HFFc6 (cell line): ENCODE measurements at regions not wholly inside any gene's neighbourhood (a gene's known extent, or its start where the extent isn't known, plus 50 kb on each side); places are given as distances from the start of the nearest gene placed in this dataset.

Experiments
- DNase-seq: peaks from one replicate; pipeline ENCODE4 v3.0.0-alpha.2; 2018
- H3K27ac Mint-ChIP-seq: 2 replicates; pipeline ENCODE4 v1.8.0; 2020; ENCODE audit warnings: mild to moderate bottlenecking, mixed read lengths
- H3K27me3 Mint-ChIP-seq: 2 replicates; pipeline ENCODE4 v1.8.0; 2021; ENCODE audit warnings: mild to moderate bottlenecking, moderate library complexity, mixed read lengths; ENCODE audit not compliant: insufficient read depth
- H3K36me3 Mint-ChIP-seq: 2 replicates; pipeline ENCODE4 v1.8.0; 2021; ENCODE audit warnings: low read depth, mixed read lengths
- H3K4me1 Mint-ChIP-seq: 2 replicates; pipeline ENCODE4 v1.8.0; 2020; ENCODE audit warnings: low read depth, mixed read lengths
- H3K4me3 Mint-ChIP-seq: 2 replicates; pipeline ENCODE4 v1.8.0; 2020; ENCODE audit warnings: mild to moderate bottlenecking, moderate library complexity, mixed read lengths
- H3K9me3 Mint-ChIP-seq: 2 replicates; pipeline ENCODE4 v1.8.0; 2020; ENCODE audit warnings: mild to moderate bottlenecking, mixed read lengths
- TF ChIP-seq, protein P1 (sequence below): fragments of 200-600 bp; sonication (generic); IDR thresholded peaks from 2 replicates; pipeline ENCODE4 v1.5.0; 2021; ENCODE audit warnings: antibody characterized with exemption, mild to moderate bottlenecking

- Mint-ChIP-seq H3K36me3 (no peaks in the 10 kb centered on the region), H3K9me3 (peaks cover 31% of the 10 kb centered on the region), H3K27me3 (no peaks in the 10 kb centered on the region; the same call in 1 of the 2 replicates), H3K4me1 (no peaks in the 10 kb centered on the region), H3K27ac (no peak overlapping the region), H3K4me3 (no peak overlapping the region)
- TF ChIP-seq, protein P1, sequence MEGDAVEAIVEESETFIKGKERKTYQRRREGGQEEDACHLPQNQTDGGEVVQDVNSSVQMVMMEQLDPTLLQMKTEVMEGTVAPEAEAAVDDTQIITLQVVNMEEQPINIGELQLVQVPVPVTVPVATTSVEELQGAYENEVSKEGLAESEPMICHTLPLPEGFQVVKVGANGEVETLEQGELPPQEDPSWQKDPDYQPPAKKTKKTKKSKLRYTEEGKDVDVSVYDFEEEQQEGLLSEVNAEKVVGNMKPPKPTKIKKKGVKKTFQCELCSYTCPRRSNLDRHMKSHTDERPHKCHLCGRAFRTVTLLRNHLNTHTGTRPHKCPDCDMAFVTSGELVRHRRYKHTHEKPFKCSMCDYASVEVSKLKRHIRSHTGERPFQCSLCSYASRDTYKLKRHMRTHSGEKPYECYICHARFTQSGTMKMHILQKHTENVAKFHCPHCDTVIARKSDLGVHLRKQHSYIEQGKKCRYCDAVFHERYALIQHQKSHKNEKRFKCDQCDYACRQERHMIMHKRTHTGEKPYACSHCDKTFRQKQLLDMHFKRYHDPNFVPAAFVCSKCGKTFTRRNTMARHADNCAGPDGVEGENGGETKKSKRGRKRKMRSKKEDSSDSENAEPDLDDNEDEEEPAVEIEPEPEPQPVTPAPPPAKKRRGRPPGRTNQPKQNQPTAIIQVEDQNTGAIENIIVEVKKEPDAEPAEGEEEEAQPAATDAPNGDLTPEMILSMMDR: no peak
- no peak for DNase-seq
Observed at GRCh38 chr1:14294006-14294405, 304.5 kb upstream of the KAZN start.

DNA sequence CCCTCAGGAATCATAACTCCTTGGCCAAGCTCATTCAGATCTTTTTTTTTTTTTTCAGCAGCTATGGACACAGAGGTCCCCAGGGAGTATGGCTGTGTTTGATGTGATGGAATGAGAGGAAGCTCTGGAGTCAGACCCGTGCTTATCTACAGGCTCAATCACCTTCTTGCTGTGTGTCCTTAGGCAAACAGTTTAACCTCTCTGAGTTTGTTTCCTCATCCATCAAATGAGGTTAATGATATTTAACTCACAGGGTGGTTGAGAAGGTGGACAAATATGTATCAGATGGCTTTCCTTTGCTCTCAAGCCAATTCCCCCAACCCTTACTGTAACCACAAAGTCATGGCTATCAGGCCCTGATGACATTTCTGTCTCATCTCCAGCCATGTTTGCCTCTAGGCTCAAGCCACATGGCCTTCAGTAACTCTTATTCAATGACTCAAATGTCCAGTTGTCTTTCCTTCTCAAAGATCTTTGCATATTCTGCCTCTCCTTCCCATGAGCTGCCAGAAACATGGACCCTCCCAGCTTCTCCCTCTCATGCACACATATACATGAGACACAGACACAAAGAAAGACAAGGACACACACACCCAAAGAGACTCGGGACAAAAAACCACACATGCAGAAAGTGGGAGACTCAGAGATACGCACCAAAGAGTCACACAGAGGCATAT lies 303.5 kb upstream of the KAZN start:
- Mint-ChIP-seq H3K27me3 (no peaks in the 10 kb centered on the region; the same call in 1 of the 2 replicates), H3K4me1 (no peaks in the 10 kb centered on the region), H3K4me3 (no peak overlapping the region), H3K9me3 (peaks cover 32% of the 10 kb centered on the region), H3K36me3 (no peaks in the 10 kb centered on the region), H3K27ac (no peak overlapping the region)
- TF ChIP-seq, protein P1: no peak
- no peak for DNase-seq

- no peaks in the 10 kb centered on the region for H3K36me3 Mint-ChIP-seq
- no peaks in the 10 kb centered on the region for H3K4me1 Mint-ChIP-seq
- H3K9me3 Mint-ChIP-seq: peaks cover 30% of the 10 kb centered on the region
- H3K27ac Mint-ChIP-seq: no peak overlapping the region
- no peaks in the 10 kb centered on the region; the same call in 1 of the 2 replicates for H3K27me3 Mint-ChIP-seq
- DNase-seq: no peak
- H3K4me3 Mint-ChIP-seq: no peak overlapping the region
- TF ChIP-seq, protein P1: no peak
Observed at GRCh38 chr1:14296795-14297194, 301.7 kb upstream of the KAZN start.

GRCh38 chr1:14297356-14297755 lies 301.1 kb upstream of the KAZN start:
- H3K36me3 Mint-ChIP-seq: no peaks in the 10 kb centered on the region

DNA sequence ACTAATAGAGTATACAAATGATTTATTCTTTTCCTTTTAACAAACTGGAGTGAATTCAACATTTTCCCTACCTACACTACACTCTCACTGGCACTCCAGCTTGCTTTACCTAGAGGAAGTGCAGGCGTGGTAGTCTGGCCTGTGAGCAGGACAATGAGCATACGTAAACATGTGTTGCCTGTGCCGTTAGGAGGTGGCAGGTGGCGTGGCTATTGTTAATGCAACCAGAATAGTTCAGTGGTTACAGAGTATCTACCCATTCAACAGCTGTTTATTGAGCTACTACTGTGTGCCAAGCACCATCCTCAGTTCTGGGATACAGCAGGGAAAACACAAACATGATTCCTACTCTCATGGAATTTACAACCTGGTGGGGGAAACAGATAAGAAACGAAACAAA lies 299.7 kb upstream of the KAZN start:
- no peaks in the 10 kb centered on the region; the same call in 1 of the 2 replicates for H3K27me3 Mint-ChIP-seq

More at GRCh38 chr1:14297356-14297755, 301.1 kb upstream of the KAZN start:
- no peak overlapping the region for H3K4me3 Mint-ChIP-seq
- DNase-seq: no peak
- no peaks in the 10 kb centered on the region for H3K4me1 Mint-ChIP-seq
- TF ChIP-seq, protein P1: no peak
- H3K27me3 Mint-ChIP-seq: no peaks in the 10 kb centered on the region; the same call in 1 of the 2 replicates
- H3K27ac Mint-ChIP-seq: no peak overlapping the region
- peaks cover 31% of the 10 kb centered on the region for H3K9me3 Mint-ChIP-seq

More for the DNA sequence above, 299.7 kb upstream of the KAZN start:
- Mint-ChIP-seq H3K36me3 (no peaks in the 10 kb centered on the region), H3K9me3 (peaks cover 37% of the 10 kb centered on the region), H3K4me3 (no peak overlapping the region), H3K27ac (no peak overlapping the region), H3K4me1 (no peaks in the 10 kb centered on the region)
- TF ChIP-seq, protein P1: no peak
- DNase-seq: no peak
